ENCODE measurements at regions not wholly inside any gene's neighbourhood (a gene's known extent, or its start where the extent isn't known, plus 50 kb on each side); places are given as distances from the start of the nearest gene placed in this dataset.

DNA sequence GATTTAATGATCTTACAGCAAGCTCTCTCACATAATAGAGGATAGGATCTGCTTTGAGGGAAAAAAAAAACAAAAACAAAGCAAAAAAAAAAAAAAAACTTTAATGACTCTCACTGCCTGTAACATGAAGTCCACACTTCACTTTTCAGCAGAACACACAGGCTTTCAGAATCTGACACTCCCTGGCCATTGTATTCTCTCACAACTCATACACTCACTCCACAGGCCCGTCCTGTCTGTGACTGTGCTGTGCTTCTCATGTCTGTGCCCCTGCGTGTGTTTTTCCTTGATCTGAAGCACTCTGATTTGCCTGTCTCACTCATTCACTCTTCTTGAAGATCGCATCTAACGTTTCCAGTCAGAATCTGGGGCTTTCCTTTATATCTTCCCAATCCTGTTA lies 460.8 kb downstream of the TMA16 start:
- DNase-seq (ENCODE audit: low read depth), result no peak

DNA sequence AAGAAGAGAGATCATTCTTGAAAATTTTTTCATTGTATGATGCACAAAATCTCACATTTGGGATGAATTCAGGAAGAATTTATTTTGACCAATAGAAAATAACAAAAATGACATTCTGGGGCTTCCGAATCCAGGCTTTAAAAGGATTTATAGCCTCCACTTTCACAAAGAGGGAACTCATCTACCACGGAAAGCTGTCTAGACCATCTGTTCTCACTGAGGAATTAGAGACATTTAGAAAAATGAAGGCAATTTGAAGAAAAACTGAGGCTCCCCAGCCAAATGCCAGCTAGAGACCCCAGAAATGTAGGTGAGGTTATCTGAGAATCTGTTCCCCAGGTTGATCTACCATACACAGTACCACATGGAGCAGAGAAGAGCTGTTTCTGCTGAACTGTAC lies 464.3 kb downstream of the TMA16 start:
- no peak for DNase-seq (ENCODE audit: low read depth)

DNA sequence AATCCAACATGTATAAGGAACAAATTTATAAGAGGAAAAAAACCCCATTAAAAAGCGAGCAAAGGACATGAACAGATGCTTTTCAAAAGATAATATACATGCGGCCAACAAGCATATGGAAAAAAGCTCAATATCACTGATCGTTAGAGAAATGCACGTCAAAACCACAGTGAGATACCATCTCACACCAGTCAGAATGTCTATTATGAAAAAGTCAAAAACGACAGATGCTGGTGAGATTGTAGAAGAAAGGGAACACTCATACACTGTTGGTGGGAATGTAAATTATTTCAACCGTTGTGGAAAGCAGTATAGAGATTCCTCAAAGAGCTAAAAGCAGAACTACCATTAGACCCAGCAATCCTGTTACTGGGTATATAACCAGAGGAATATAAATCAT lies 465.4 kb downstream of the TMA16 start:
- DNase-seq (ENCODE audit: low read depth), result no peak

DNA sequence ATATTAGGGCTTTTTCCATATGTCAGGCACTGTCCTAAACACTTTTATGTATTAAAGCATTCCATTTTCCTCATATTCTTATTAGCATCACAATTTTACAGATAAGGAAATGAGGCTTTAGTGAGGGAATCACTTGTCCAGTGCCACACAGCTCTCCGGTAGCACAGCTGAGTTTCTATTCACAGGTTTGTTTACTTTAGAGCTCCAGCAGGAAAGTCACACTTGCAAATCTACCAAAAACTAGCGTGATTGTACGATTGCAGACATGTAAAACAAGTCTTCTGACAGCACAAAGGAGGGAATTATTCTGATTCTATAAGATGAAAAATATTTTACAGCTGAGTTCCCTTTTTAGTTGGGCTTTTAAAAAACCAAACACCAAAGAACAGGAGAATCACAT lies 472.1 kb downstream of the TMA16 start:
- DNase-seq (ENCODE audit: low read depth), result no peak

DNA sequence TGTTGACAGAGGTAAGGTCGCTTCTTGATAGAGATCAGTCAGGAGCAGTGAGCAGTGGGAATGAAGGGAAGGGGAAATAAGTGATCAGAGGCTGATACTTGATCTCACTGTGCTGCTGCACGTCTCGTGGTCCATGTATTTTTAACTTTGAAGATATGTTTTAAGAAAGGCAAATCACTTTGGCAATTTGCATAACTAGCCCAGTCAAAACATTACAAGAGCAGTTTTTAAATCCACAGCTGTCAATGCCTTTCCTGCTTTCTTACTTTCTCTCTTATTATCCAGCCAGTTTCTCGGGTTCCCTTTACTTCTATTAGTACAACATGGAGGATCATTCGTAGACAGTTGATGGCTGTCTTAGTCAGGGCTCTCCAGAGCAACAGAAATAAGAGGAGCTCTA lies 472.8 kb downstream of the TMA16 start:
- DNase-seq (ENCODE audit: low read depth), result no peak

DNA sequence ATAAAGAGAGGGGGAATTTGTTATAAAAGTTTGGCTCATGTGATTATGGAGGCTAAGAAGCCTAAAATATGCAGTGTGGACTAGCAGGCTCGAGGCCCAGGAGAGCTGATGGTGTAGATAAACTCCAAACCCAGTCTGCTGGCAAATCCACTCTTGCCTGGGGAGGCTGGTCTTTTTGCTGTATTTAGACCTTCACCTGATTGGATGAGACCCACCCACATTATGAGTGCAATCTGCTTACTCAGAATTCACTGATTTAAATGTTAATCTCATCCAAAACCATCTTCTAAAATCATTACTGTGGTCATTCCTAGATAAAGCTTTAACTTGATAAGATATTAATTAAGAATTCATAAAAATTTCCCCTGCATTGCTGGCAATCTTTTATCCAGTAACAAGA lies 473.2 kb downstream of the TMA16 start:
- DNase-seq (ENCODE audit: low read depth), result no peak

DNA sequence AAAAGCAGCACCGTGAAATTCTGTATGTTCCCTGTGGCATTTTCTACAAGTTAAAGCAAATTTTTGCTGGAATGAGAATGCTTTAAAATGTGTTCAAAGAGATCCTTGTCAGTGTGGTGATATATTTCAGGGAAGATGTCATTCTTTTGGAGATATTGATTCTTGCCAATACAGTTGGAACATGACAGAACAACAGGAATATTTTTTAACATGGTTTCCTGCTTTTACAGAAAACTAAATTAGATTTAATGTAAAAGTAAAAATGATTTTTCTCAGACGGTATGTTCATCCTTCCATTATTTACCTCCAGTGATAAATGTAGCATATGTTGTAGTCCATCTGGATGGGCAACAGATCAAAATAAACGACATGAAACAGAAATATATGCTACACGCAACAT lies 474.8 kb downstream of the TMA16 start:
- DNase-seq (ENCODE audit: low read depth), result no peak

DNA sequence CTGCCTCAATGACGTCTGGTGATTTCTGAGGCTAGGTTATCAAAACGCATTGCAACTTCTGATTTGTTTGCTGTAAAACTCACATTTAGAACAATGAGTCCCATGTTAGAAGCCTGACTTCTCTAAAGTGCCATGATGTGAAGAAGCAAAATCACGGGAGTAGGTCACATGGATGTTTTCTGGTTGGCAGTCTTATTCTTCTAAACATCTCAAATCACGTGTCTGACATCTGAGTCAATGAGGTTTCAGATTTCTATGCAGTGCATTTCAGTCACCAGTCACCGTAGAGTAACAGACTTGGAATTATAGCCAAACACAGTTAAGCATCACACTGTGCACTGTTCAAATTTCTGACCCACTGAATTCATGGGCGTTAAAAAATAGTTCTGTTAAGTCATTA lies 482.1 kb downstream of the TMA16 start:
- DNase-seq (ENCODE audit: low read depth), result peak; percentile 36

DNA sequence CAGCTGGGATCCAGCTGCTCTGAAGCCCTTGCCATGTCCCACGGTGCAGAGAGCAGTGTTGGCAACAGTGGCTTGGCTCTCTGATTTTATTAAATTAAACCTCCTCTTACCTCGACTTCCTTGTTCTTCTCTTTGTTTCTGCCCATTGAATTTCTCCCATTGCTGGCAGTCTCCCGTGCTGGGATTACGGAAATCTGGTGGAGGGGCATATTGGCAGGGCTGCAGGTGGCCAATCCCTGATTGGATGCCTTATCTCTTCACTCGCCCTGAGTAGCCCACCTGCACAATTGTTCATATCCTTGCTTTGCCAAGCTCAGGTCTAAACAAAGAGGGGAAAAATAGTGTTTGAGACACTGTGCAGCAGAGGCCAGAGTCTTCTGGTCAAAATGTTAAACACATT lies 493.9 kb downstream of the TMA16 start:
- no peak for DNase-seq (ENCODE audit: low read depth)

DNA sequence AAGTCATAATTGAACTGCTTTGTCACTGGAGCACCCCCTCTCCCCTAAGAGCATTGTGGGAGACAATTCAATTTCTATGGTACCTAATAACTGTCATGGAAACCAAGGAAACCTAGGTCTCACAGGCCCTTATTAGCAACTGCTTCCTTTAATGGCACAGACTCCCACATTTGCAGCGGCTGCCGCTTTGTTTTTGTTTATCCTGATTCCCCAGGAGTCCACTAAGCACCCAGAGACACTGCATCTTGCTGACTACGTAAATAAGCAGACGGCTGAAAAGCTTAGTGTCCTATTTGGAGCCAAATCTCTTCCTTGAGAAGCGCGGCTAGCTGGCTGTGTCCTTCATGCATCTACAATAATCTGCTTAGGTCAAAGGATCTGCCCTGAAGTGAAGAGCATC lies 494.4 kb downstream of the TMA16 start:
- no peak for DNase-seq (ENCODE audit: low read depth)

DNA sequence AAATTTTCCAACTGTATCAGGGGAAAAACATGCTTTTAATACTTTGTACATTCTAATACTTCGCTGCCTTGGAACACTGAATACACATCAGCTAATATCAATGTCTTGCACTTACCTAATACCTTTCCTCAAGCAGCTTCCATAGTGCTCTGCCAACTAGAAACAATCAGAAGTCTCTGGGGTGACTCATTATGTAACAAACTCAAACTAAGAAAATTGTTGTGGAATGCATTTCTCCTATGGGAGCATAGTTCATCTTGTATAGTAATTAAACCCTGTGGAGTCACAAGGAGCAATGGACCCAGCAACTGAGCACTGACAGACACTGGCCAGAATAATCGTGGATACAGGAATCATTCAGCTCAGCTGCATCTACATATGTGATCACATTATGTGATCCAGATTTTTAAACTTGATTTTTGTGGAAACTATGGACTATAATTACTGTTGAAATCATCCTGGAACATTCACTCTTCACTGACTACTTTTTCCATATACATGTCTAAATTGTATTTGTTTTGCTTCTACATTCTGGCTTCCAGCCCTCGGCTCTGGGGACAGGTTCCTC lies 496.9 kb downstream of the TMA16 start:
- peak; percentile 24 for DNase-seq (ENCODE audit: low read depth)

DNA sequence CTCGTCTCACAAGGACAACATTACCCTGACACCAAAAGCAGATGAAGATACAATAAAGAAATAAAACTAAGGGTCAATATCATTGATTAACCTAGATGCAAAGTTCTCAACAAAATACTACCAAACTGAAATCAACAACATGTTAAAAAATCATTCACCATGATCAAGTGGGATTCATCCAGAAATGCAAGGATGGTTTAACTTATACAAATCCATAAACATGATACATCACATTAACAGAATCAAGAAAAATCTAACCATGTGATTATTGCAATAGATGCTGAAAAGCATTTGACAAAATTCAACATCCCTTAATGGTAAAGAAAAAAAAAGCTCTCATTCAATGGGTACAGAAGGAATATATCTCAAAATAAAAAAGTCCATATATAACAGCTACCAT lies 514.9 kb downstream of the TMA16 start:
- no peak for DNase-seq (ENCODE audit: low read depth)

DNA sequence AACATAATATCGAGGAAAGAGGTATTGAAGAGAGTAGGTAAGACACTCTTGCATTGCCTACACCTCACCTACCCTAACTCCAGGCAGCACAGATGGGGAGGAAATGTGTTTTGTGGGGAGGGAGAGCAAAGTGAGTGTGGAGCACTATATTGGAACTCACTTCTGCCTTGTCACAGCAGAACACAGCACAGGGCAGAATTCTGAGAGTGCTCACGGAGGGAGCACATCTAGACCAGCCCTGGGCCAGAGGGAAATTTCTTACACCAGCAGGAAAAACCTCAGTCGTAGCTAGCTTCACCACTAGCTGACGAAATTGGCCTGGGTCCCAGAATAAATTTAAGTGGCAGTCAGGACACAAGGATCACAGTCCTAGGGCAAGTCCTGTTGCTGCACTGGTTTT lies 517.3 kb downstream of the TMA16 start:
- no peak for DNase-seq (ENCODE audit: low read depth)

DNA sequence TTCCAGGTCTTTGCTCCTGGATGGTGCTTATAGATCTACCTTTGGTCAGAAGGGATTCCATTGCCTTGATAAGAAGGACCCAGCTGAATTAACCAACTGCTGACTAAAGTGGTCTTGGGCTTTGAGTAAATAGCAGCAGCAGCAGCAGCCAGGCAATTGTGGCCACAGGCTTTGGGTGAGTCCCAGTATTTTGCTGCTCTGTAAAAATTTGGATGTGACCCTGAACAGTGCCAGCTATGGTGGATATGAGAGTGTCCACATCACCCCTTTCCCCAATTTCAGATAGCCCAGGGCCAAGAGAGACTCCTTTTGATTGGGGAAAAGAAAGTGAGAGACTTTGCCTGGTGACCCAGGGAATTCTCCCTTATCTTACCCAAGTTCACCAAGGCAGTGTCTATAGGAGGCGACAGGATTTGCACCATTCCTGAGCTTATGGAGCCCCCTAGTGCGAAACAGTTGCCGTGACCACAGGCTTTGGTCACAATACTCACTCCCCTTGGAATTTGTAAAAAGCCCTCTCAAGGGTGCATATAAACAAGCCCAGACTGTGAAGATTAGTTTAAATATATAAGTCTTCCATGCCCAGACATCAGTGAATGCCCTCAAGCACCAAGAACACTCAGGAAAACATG lies 518.0 kb downstream of the TMA16 start:
- peak; percentile 39 for DNase-seq (ENCODE audit: low read depth)

DNA sequence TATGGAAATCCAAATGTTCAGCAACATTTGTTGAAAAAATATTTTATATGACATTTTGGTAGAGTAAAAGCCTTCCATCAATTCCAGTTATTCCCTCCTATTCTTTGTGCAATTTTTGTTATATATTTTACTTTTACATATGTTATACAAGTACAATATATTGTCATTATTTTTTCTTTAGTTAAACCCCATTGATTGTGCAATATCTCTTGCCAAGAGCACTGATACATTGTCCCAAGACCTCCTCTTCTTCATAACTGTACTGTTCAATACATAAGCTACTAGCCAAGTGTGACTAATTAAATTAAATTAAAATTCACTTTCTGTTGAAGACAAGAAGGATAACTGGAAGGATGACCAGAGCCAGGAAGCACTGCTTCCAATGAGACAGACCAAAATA lies 527.5 kb downstream of the TMA16 start:
- no peak for DNase-seq (ENCODE audit: low read depth)

DNA sequence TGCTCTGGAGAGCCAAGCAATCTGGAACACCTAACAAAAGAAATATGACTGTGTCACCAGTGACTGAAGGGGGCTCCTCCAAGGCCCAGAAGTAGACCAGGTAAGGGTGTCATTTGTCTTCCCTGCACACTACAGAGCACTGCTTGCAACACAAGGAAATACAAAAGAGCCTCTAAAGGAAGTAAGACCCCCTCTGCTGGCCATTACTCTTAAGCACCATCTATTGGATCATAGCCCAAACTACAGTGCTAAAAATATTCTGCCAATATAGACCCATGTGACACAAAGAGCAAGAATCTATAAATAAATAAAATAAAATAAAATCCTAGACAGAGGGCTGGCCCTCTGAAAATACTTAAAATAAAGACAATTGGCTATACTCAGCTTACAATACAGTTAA lies 528.7 kb downstream of the TMA16 start:
- DNase-seq (ENCODE audit: low read depth), result no peak

DNA sequence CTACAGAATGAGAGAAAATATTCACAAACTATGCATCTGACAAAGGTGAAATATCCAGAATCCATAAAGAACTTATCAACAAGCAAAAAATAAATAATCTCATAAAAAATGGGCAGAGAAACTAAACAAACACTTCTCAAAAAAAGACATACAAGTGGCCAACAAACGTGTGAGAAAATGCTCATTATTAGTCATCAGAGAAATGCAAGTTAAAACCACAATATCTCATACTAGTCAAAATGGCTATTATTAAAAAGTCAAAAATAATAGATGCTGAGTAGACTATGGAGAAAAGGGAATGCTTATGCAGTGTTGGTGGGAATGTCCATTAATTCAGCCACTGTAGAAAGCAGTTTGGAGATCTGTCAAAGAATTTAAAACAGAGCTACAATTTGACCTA lies 533.3 kb downstream of the TMA16 start:
- no peak for DNase-seq (ENCODE audit: low read depth)

DNA sequence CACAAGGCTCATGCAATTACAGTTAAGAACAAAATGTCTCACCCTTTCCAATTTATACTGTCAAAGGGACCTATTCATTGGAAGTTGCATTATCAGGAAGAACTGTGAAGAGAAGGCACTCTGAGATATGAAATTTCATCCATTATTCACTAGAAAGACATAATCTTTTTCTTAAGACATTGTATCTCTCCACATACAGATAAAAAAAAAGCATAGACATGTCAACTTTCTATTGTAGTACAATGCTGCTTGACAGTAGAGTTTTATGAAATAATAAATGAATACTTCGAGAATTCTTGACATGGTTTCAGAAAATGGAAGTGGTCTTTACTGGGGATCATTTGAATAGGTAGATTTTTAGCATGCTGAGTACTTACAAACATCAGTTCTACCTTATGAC lies 545.0 kb downstream of the TMA16 start:
- DNase-seq (ENCODE audit: low read depth), result no peak

DNA sequence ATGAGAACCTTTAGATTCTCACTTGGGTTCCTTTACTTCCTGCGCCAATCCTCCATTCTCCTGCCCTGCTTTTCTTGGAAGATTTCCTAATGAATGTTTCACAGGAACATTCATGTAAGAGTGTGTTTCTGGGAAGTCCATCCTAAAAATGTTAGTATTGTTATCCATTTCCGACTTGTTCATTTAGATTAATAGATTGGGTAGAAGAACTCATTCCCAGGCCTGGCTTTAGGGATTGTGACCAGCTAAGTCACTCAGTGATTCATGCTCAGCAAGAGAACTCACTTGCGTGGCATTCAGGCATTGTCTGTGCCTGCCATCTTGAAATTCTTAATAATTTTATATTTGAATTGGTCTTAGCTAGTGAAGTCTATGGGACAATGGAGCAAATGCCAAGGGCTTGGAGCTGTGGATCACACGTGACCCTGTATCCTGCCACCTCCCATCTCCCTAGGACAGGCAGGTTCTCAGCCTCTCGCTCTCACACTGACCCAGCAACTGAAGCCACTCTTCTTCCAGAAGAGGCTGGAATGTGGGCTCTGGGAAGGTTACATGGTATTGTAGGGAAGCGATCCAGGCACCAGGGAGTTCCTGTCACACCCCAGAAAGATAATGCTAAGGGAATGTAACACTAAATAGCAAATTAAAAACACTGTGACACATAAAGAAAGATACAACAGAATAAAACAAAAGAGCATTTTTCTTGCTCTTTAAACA lies 562.1 kb downstream of the TMA16 start:
- DNase-seq (ENCODE audit: low read depth), result peak; percentile 6

DNA sequence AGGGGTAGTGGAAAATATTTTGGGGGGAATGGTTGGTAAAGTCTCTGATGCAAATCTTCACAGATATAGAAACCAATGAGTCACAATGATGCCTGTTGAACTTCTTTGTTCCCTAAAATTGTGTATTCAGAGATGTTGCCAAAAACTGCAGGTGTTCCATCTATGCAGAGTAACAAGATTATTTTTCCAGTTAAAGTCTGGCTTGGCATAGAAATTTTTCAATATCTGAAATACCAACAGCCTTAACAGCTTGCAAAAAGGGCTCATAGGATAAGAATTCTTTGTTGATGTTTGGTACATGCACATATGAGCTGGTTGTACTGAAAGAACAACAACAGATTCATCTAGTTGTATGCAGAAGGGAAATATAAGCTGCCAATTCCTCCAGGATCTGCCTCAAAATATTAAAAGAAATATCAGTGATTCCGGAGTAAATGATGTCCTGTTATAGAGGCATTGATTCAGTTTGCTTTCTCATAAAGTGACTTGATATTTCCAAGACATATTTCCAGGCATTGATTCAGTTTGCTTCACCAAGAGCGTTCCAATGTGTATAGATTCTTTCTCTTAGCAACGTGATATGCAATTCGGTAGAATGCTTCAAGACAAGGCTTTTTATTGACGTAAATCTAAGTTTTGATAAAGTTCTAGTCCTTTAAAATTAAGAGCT lies 564.4 kb downstream of the TMA16 start:
- no peak for DNase-seq (ENCODE audit: low read depth)

DNA sequence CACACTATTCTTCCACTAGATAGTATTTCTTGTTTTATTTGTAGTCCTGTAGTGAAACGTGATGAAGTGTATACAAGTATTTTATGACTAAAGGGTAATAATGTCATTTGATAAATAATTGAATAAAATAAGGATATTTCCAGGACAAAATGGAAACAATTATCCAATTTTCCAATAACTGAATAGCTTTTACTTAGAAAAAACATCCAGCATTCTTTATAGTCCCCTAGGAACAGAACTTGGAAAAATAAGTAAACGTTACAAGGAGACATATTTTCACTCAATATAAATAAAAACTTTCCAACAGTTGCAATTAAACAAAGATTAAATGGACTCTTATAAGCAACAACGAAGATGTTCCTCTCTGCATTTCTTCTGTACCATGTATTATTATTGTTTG lies 566.0 kb downstream of the TMA16 start:
- DNase-seq (ENCODE audit: low read depth), result no peak

DNA sequence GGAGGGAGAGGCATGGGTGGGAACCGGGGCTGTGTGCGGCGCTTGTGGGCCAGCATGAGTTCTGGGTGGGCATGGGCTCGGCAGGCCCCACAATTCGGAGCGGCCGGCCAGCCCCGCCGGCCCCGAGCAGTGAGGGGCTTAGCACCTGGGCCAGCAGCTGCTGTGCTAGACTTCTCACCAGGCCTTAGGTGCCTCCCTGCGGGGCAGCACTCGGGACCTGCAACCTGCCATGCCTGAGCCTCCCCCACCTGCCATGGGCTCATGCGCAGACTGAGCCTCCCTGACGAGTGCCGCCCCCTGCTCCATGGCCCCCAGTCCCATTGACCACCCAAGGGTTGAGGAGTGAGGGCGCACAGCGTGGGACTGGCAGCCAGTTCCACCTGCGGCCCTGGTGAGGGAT lies 573.9 kb downstream of the TMA16 start:
- no peak for DNase-seq (ENCODE audit: low read depth)

DNA sequence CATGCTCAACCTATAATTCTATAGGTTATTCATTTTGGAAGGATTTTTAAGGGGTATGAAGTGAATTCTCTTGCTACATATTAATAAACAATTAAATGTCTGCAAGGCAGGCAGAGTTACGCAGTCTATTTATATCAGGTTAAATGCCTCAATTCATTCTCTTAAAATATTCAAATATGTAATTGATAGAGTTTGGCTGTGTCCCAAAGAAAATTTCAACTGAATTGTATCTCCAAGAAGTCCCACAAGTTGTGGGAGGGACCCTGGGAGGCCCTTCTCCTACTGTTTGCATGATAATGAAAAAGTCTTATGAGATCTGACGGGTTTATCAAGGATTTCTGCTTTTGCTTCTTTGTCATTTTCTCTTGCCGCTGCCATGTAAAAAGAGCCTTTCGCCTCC lies 576.1 kb downstream of the TMA16 start:
- no peak for DNase-seq (ENCODE audit: low read depth)
